ENCODE measurements at regions not wholly inside any gene's neighbourhood (a gene's known extent, or its start where the extent isn't known, plus 50 kb on each side); places are given as distances from the start of the nearest gene placed in this dataset.

GRCh38 chr3:153618176-153618575 is 456.1 kb downstream of the RAP2B start:
- TF ChIP-seq POLR2A (IDR thresholded peaks at IDR 0.05): no peak
- TF ChIP-seq CTCF (IDR thresholded peaks at IDR 0.05): no peak
